HG03139 (cell line): ENCODE measurements at regions not wholly inside any gene's neighbourhood (a gene's known extent, or its start where the extent isn't known, plus 50 kb on each side); places are given as distances from the start of the nearest gene placed in this dataset.

Experiments
- ATAC-seq: cut with Tn5 transposase; IDR thresholded peaks from one replicate; pipeline ENCODE4 v1.9.1; 2021; ENCODE audit not compliant: unreplicated experiment

GRCh38 chr15:31486506-31486905, 159.9 kb downstream of the KLF13 start:
- ATAC-seq, result no peak

- no peak for ATAC-seq
Measured at GRCh38 chr15:31486906-31487695, 160.5 kb downstream of the KLF13 start.

GRCh38 chr15:31487811-31488436, 161.3 kb downstream of the KLF13 start:
- ATAC-seq, result no peak

GRCh38 chr15:31488437-31489204, 162.0 kb downstream of the KLF13 start:
- ATAC-seq, result no peak

GRCh38 chr15:31489281-31489680, 162.6 kb downstream of the KLF13 start:
- no peak for ATAC-seq

- no peak for ATAC-seq
Measured at GRCh38 chr15:31489801-31490646, 163.4 kb downstream of the KLF13 start.

GRCh38 chr15:31494786-31495185, 168.2 kb downstream of the KLF13 start:
- no peak for ATAC-seq

- ATAC-seq, result no peak
Measured at GRCh38 chr15:31495281-31495680, 168.6 kb downstream of the KLF13 start.

- no peak for ATAC-seq
Measured at GRCh38 chr15:31497838-31498237, 171.2 kb downstream of the KLF13 start.

GRCh38 chr15:31498329-31498728, 171.7 kb downstream of the KLF13 start:
- ATAC-seq, result no peak

- no peak for ATAC-seq
Measured at GRCh38 chr15:31498756-31499155, 172.1 kb downstream of the KLF13 start.

- ATAC-seq, result no peak
Measured at GRCh38 chr15:31499236-31499952, 172.8 kb downstream of the KLF13 start.

GRCh38 chr15:31499953-31500765, 173.5 kb downstream of the KLF13 start:
- no peak for ATAC-seq

GRCh38 chr15:31500766-31501449, 174.3 kb downstream of the KLF13 start:
- no peak for ATAC-seq

- ATAC-seq, result no peak
Measured at GRCh38 chr15:31501536-31502157, 175.0 kb downstream of the KLF13 start.

GRCh38 chr15:31502541-31503229, 176.1 kb downstream of the KLF13 start:
- no peak for ATAC-seq

- no peak for ATAC-seq
Measured at GRCh38 chr15:31503256-31503655, 176.6 kb downstream of the KLF13 start.
